VCaP (cell line): ENCODE measurements at regions not wholly inside any gene's neighbourhood (a gene's known extent, or its start where the extent isn't known, plus 50 kb on each side); places are given as distances from the start of the nearest gene placed in this dataset.

Experiments used
- H3K27ac ChIP-seq: fragments of 450-650 bp; 2 replicates; pipeline ENCODE4 v1.5.1; 2017
- TF ChIP-seq, protein P1 (sequence below): fragments of 450-650 bp; conservative IDR thresholded peaks from 2 replicates; pipeline ENCODE4 v1.5.1; 2017; ENCODE audit warnings: mild to moderate bottlenecking, moderate library complexity

- H3K27ac ChIP-seq = no peak overlapping the region
- TF ChIP-seq, protein P1, sequence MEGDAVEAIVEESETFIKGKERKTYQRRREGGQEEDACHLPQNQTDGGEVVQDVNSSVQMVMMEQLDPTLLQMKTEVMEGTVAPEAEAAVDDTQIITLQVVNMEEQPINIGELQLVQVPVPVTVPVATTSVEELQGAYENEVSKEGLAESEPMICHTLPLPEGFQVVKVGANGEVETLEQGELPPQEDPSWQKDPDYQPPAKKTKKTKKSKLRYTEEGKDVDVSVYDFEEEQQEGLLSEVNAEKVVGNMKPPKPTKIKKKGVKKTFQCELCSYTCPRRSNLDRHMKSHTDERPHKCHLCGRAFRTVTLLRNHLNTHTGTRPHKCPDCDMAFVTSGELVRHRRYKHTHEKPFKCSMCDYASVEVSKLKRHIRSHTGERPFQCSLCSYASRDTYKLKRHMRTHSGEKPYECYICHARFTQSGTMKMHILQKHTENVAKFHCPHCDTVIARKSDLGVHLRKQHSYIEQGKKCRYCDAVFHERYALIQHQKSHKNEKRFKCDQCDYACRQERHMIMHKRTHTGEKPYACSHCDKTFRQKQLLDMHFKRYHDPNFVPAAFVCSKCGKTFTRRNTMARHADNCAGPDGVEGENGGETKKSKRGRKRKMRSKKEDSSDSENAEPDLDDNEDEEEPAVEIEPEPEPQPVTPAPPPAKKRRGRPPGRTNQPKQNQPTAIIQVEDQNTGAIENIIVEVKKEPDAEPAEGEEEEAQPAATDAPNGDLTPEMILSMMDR = no peak
Observed at GRCh38 chr11:36777311-36777710, 179.3 kb upstream of the RAG2 start.

- TF ChIP-seq, protein P1 = no peak
- no peak overlapping the region for H3K27ac ChIP-seq
Observed at GRCh38 chr11:36775756-36776155, 177.7 kb upstream of the RAG2 start.

DNA sequence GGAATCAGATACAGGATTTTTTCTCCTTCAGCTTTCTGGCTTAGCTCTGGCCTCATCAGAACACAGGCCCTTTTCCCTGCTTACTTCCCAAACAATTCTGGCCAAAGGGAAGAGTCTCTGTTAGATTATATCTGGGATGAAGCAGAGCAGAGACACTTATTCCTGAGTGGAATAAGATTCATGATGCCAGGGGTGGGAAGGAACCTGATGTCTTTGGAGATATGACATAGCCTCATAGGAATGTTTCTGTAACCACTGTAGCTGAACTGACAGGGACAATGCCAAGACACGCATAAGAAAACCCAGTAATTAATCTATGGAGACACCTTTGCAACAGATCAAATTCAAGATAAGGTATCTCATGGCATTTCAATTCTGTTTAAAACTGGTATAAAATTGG, 177.1 kb upstream of the RAG2 start:
- no peak overlapping the region for H3K27ac ChIP-seq
- TF ChIP-seq, protein P1 = no peak

GRCh38 chr11:36774603-36775002, 176.6 kb upstream of the RAG2 start:
- no peak overlapping the region for H3K27ac ChIP-seq
- TF ChIP-seq, protein P1 = no peak

GRCh38 chr11:36763187-36763586, 165.2 kb upstream of the RAG2 start:
- TF ChIP-seq, protein P1 = no peak
- no peak overlapping the region for H3K27ac ChIP-seq

GRCh38 chr11:36757075-36757474, 159.0 kb upstream of the RAG2 start:
- H3K27ac ChIP-seq = no peak overlapping the region
- TF ChIP-seq, protein P1 = no peak

DNA sequence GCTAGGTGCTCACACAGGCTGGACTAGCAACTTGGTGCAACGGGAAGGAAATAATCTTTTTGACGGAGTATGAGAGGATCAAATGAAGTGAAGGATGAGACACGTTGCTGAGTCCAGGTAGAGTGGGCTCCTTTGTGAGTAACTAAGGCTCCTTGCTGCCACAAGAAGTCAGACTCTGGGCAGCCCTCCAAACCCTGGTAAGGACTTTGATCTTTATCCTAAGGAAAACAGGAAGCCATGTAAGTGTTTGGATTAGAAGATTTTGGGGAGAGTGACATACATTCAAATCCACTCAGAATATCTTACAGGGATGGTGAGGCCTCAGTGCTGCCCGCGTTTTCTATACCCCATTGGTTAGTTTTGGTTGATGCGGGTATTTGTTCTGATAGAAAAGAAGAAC, 155.9 kb upstream of the RAG2 start:
- no peak overlapping the region for H3K27ac ChIP-seq
- TF ChIP-seq, protein P1 = no peak

DNA sequence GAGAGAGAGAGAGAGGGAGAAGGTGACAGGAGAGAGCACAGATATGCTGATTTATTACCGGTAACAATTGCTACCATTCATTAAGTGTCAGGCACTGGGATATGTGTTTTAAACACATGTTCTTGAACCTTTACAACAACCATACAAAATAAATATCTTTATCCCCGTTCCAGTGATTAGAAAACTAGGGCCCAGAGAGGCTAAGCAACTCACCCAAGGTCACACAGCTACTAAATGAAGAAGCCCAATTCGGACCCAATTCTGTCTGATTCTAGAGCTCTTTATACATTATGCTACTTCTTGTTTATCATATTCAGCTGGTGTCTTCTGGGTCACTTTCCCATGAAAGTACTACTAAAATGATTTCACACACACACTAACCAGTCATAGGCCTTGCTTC, 154.0 kb upstream of the RAG2 start:
- no peak overlapping the region for H3K27ac ChIP-seq
- TF ChIP-seq, protein P1 = no peak
